ENCODE measurements at regions not wholly inside any gene's neighbourhood (a gene's known extent, or its start where the extent isn't known, plus 50 kb on each side); places are given as distances from the start of the nearest gene placed in this dataset.

GRCh38 chr5:123756318-123756665 is 244.3 kb downstream of the CSNK1G3 start:
- Histone ChIP-seq H4K8ac (ENCODE audit: extremely low read depth, insufficient read depth, low read length) (no peak overlapping the region), H3K9ac (replicated peaks in 1 of 4; ENCODE audit: extremely low read depth in 1 of 4, low read depth in 3 of 4, low read length in 3 of 4) (no peak overlapping the region), H3K4ac (replicated peaks; ENCODE audit: insufficient read length, low read depth, low read length) (no peak overlapping the region), H3K18ac (ENCODE audit: extremely low read depth, low read length) (no peak overlapping the region), H3K23me2 (ENCODE audit: low read depth, low read length) (no peaks in the 10 kb centered on the region), H4K20me1 (replicated peaks in 1 of 2; ENCODE audit: control insufficient read depth in 1 of 2, insufficient read depth in 2 of 2, low read length in 2 of 2) (no peaks in the 10 kb centered on the region), H2AFZ (ENCODE audit: low read length) (no peak overlapping the region), H3K4me2 (ENCODE audit: insufficient read depth in 1 of 2, low read depth in 2 of 2, low read length in 2 of 2) (no peak overlapping the region), H2BK12ac (ENCODE audit: low read depth, low read length) (no peak overlapping the region), H2BK15ac (ENCODE audit: low read length) (no peak overlapping the region), H3K23ac (ENCODE audit: insufficient read length) (no peak overlapping the region), H3K56ac (replicated peaks; ENCODE audit: insufficient read length, low read depth, low read length) (no peak overlapping the region), H2BK20ac (ENCODE audit: low read length) (no peak overlapping the region), H3K36me3 (ENCODE audit: control insufficient read depth in 2 of 4, insufficient read depth in 4 of 4, low read length in 3 of 4) (no peaks in the 10 kb centered on the region), H3K79me2 (ENCODE audit: control insufficient read depth in 1 of 2, insufficient read depth in 2 of 2, low read length in 2 of 2) (no peaks in the 10 kb centered on the region), H2BK120ac (replicated peaks; ENCODE audit: low read depth, low read length) (no peak overlapping the region), H2AK5ac (ENCODE audit: low read depth, low read length) (no peak overlapping the region), H3K9me3 (ENCODE audit: insufficient read depth in 2 of 2, low read depth in 1 of 2, low read length in 1 of 2) (peaks cover 0 to 5% of the 10 kb centered on the region in 2 experiments; a peak in 2 of 4 replicates), H3K14ac (ENCODE audit: insufficient read length) (no peak overlapping the region), H3K27me3 (replicated peaks in 1 of 4; ENCODE audit: control insufficient read depth in 3 of 4, extremely low read depth in 1 of 4, insufficient read depth in 3 of 4, low read length in 3 of 4) (no peaks in the 10 kb centered on the region), H3K27ac (ENCODE audit: low read depth, low read length) (no peak overlapping the region), H2BK5ac (ENCODE audit: low read depth, low read length) (no peak overlapping the region), H3K79me1 (ENCODE audit: low read depth, low read length) (no peaks in the 10 kb centered on the region), H4K91ac (replicated peaks; ENCODE audit: insufficient read length, low read length) (no peak overlapping the region), H3K4me1 (replicated peaks in 1 of 4; ENCODE audit: control insufficient read depth in 3 of 4, insufficient read depth in 4 of 4, low read length in 3 of 4) (peaks cover 0 to 6% (median 3%) of the 10 kb centered on the region in 4 experiments; a peak in 3 of 7 replicates), H3K4me3 (ENCODE audit: extremely low read depth in 1 of 4, insufficient read depth in 2 of 4, low read depth in 3 of 4, low read length in 4 of 4) (no peak overlapping the region), H4K5ac (ENCODE audit: insufficient read length, low read depth, low read length) (no peak overlapping the region)
- TF ChIP-seq HDAC6 (IDR thresholded peaks at IDR 0.05; ENCODE audit: low read depth, low read length) (no peak), RBBP5 (IDR thresholded peaks at IDR 0.05; ENCODE audit: borderline replicate concordance, low read depth, low read length) (no peak), SP4 (IDR thresholded peaks at IDR 0.05; ENCODE audit: low read length) (no peak), TBP (IDR thresholded peaks at IDR 0.05; ENCODE audit: low read depth, low read length) (no peak), SP2 (IDR thresholded peaks at IDR 0.05; ENCODE audit: low read length) (no peak), SIX5 (IDR thresholded peaks at IDR 0.05; ENCODE audit: low read depth, low read length) (no peak), SIRT6 (IDR thresholded peaks at IDR 0.05; ENCODE audit: low read length) (no peak), CEBPB (IDR thresholded peaks at IDR 0.05; ENCODE audit: low read depth, low read length) (no peak)
- POLR2A ChIA-PET (ENCODE audit: partially characterized antibody): no interaction called here
- CTCF ChIA-PET (ENCODE audit: partially characterized antibody): interaction anchor here (0.9 to 1.0 kb wide), 2 partner anchors 14 to 29 kb away, joined by 3 read pairs; no protein-coding TSS in a partner anchor
- WGBS, 2 experiments (ENCODE audit: extremely low coverage in 1 of 2, insufficient coverage in 1 of 2, insufficient read length in 1 of 2, insufficient replicate concordance in 2 of 2, low coverage in 1 of 2, low lambda C conversion rate in 2 of 2, missing lambda C conversion rate in 1 of 2): 89% methylated on average over 2 of the region's 2 CpGs; no CpG with 5 or more reads in 1 of the 2 experiments
- DNase-seq (ENCODE audit: low read depth in 1 of 2, low spot score in 2 of 2): no peak
- no peak for FAIRE-seq

Measured in H1 (cell line).